Activated T-helper 9 cell treated with anti-CD3 and anti-CD28 coated beads, Interleukin-2, amount 50 U/mL, for 16 hours (primary cell): ENCODE measurements at regions not wholly inside any gene's neighbourhood (a gene's known extent, or its start where the extent isn't known, plus 50 kb on each side); places are given as distances from the start of the nearest gene placed in this dataset.
"Not testable (repeated sequence)": the region's sequence is repeated elsewhere in the genome, so short reads cannot be mapped to it uniquely, and the experiment has no call there.

Source experiments
- DNase-seq: peaks from one replicate; pipeline ENCODE4 v3.0.0-alpha.2; 2020; ENCODE audit warnings: low read depth

- no peak for DNase-seq
These were observed 1338.7 kb downstream of the REEP3 start for GRCh38 chr10:64859911-64860310.

- DNase-seq: no peak
These were observed 1342.6 kb downstream of the REEP3 start for GRCh38 chr10:64863836-64864235.

GRCh38 chr10:64867501-64867962 lies 1346.3 kb downstream of the REEP3 start:
- DNase-seq: no peak

GRCh38 chr10:64873088-64873487 lies 1351.9 kb downstream of the REEP3 start:
- DNase-seq: no peak

GRCh38 chr10:64873959-64874358 lies 1352.8 kb downstream of the REEP3 start:
- DNase-seq: no peak

DNA sequence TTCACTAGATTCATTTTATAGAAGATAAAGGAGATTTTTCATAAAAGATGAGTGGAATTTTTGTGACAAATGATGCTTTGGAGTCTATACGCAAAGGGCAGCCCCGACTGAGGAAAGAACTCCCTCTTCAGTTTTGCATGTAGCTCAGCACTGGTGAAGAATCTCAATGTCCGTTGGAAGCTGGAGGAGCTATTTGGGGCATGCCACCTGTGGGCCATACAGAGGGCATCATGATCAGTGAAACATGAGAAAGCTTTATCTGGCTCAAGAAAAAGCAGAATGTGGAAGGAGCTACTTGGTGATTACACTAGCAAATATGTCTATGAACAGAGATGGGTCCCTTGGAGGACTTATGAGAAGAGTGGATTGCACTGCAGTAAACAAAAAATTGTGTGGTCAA lies 1359.3 kb downstream of the REEP3 start:
- DNase-seq: no peak

- no peak for DNase-seq
These were observed 1360.1 kb downstream of the REEP3 start for GRCh38 chr10:64881257-64881656.

DNA sequence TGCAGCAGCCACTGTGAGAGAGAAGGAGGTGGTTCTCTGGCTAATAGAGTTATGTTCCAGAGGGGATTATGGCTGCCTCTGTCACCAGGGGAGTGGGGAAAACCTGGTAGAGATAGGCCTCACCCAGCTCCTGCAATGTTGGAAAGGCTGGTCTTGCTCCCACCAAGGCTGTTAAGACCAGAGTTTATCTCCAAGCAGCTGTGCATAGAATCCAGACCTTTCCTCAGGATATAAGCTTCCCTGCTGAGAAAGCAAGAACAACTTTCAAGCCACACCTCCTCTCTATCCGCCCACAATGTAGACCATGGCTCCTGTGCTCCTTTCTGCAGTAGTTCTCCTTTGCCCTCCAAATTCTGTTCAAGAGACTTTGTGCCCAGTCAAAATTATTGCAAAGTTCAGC lies 1375.4 kb downstream of the REEP3 start:
- no peak for DNase-seq

DNA sequence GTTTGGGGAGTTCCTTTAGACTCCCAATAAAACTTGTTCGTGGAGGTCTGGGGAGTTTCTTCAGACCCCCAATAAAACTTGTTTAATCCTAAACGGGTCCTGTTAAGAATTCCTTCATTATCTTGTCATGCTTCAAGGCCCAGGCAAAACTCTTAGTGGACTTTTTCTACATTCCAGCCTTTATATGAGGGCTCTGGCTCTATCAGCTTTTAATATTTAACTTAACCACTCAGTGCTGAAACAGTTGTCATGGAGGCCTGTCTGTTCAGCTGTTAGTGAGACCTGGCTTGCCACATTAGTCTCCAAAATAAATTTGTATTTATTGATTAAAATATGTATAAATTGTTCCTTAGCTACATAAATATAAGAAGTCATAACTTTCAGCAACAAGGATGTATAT lies 1385.1 kb downstream of the REEP3 start:
- not testable (repeated sequence) for DNase-seq

DNA sequence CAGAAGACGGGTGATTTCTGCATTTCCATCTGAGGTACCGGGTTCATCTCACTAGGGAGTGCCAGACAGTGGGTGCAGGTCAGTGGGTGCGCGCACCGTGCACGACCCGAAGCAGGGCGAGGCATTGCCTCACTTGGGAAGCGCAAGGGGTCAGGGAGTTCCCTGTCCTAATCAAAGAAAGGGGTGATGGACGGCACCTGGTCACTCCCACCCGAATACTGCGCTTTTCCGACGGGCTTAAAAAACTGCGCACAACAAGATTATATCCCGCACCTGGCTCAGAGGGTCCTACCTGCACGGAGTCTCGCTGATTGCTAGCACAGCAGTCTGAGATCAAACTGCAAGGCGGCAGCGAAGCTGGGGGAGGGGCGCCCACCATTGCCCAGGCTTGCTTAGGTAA lies 1403.1 kb downstream of the REEP3 start:
- DNase-seq: not testable (repeated sequence)

DNA sequence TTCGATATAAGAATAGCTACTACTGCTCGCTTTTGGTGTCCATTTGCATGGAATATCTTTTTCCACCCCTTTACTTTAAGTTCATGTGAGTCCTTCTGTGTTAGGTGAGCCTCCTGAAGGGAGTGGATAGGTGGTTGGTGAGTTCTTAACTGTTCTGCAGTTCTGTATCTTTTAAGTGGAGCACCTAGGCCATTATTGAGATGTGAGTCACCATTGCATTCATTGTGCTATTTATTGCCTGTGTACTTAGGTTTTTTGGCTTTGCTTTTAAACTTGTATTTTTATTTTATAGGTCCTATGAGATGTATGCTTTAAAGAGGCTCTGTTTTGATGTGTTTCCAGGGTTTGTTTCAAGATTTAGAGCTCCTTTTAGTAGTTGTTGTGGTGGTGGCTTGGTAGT lies 1430.8 kb downstream of the REEP3 start:
- DNase-seq: no peak

DNA sequence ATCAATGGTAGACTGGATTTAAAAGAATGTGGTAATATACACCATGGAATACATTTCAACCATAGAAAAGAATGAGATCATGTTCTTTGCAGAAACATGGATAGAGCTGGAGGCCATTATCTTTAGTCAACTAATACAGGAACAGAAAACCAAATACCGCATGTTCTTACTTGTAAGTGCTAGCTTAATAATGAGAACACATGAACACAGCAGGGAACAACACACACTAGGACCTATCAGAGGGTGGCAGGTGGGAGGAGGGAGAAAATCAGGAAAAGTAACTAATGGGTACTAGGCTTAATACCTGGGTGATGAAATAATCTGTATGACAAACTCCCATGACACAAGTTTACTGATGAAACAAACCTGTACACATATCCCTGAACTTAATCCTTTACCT lies 1435.2 kb downstream of the REEP3 start:
- DNase-seq: no peak

- no peak for DNase-seq
These were observed 1437.9 kb downstream of the REEP3 start for GRCh38 chr10:64959116-64959515.

DNA sequence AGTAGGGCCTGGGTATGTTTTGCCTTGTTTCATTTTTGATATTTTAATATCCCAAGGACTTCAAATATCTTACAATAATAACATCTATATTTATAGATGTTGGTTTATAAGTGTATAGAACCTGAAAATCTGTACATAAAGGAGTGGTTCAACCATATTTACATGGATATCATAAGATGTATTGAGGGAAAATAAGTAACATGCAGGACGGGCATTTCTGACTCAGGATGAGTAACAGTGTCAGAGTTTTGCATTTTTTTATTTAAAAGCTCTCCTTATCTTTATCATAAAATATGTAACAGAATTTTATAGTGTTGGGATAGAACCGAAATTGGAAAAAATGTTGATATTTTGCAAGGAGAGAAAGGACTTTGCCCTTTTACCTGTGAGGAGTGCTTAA lies 1438.7 kb downstream of the REEP3 start:
- no peak for DNase-seq

DNA sequence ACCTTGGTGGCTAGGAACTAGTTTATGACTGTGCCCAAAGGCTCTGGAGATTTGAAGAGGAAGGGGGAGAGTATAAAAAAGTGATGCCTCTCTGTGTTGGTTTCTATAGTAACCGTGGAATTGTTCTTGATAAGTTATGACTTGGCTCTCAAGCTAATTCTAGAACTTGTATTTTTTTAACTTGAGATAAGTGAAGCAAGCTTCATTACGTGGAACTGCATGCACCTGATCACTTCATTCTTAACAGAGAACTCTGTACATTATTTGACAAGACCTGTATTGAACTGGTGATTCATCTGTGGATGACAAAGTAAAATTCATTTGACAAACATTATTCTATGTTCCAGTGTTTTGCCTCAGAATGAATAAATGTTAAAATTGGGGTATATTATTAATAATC lies 1452.2 kb downstream of the REEP3 start:
- no peak for DNase-seq

DNA sequence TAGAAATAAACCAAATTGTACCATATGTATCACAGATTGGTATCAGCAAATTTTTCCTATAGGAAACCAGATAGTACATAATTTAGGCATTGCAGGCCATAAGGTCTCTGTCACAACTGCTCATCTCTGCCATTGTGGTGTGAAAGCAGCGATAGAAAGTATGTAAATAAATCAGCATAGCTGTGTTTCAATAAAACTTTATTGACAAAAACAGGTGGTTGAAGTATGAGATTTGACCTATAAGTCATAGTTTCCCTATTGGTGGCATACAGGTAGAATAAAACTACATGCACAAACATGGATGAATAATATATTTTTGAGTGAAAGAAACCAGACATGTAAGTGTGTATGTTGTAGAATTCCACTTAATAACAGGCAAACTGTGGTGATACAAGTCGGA lies 1454.9 kb downstream of the REEP3 start:
- no peak for DNase-seq

- DNase-seq: no peak
These were observed 1456.7 kb downstream of the REEP3 start for GRCh38 chr10:64977915-64978314.

DNA sequence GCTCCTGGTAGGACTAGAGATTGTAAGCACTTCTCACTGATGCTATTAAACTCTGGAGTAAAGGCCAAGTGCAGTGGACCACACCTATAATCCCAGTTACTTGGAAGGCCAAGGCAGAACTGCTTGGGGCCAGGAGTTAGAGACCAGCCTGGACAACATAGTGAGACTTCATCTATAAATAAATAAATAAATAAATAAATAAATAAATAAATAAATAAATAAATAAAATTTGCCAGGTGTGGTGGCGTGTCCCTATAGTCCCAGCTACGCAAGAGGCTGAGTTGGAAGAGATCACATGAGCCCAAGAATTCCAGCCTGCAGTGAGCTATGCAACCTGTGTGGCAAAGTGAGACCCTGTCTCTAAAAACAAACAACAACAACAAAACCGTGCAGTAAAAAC lies 1475.7 kb downstream of the REEP3 start:
- no peak for DNase-seq

- DNase-seq: no peak
These were observed 1489.6 kb downstream of the REEP3 start for GRCh38 chr10:65010845-65011244.

DNA sequence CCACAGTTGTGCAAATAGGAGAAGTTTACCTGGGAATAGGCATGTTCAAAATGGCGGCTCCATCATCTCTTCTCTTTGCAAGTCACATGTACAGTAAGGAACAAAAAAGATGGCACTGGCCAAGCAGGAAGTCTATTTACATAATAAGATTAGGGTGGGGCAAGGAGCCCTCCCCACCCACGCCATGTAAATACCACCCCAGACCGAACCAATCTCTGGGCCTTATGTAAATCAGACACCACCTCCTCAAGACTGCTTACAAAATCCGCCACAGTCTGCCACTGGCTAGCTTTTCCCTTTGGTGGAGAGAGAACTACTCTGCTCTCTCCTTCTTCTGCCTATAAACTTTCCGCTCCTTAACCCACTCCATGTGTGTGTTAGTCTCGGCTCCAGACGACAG lies 1496.3 kb downstream of the REEP3 start:
- no peak for DNase-seq

- no peak for DNase-seq
These were observed 1503.7 kb downstream of the REEP3 start for GRCh38 chr10:65024886-65025285.

DNA sequence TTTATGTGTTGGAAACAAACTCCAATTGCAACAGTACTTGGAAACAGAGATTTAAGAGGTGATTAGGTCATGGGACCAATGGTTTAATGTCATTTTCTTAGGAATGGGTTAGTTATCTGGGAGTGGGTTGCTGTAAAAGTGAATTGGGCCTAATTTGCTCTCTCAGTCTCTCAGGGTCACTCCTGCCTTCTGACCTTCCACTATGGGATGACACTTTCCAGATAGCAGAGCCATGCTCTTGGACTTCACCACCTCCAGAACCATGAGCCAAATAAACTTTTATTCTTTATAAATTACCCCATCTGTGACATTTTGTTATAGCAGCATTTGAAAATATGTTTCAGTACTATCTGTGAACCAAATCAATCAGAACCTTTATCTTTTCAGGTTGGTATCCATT lies 1509.1 kb downstream of the REEP3 start:
- no peak for DNase-seq

- DNase-seq: no peak
These were observed 1511.9 kb downstream of the REEP3 start for GRCh38 chr10:65032867-65033769.

DNA sequence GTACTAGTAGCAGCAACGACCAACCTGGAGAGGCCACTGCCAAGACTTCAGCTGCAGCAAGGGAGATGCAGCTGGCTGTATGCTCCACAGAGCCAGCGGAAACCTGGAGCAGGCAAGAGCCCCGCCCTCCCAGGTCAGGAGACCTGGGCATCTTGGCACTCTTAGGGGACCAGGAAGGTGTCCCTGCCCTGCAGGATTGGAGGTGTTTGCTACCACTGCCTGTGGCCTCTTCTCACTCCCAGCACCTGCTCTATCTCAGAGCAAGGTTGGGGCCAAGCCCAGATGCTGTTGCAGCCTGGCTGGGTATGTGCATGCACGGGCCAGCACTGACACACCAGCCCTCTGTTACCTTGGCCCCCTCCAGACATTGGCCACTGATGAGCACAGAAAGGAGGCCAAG lies 1512.8 kb downstream of the REEP3 start:
- no peak for DNase-seq
